ENCODE measurements at regions not wholly inside any gene's neighbourhood (a gene's known extent, or its start where the extent isn't known, plus 50 kb on each side); places are given as distances from the start of the nearest gene placed in this dataset.

DNA sequence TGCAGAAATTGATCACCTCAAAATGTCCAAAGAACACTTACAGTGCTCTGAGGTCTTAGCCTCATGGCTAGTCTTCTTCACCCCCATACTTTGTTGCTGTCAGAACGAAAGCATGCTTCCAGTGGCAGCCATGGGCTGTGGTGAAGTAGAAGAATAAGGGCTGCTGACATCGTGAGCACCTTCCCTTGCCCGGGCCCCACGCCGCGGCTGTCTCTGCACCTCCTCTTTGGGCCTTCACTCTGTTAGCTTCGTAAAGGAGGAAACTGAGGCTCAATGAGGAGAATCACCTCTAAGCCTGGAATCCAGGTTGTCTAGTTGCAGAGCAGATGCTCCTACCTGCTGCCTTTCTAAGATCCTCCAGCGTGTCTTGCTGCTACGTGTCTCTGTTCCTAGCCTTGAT, 139.5 kb upstream of the SLC28A3 start:
- Histone ChIP-seq H3K27ac (ENCODE audit: low read depth, low read length) (no peak overlapping the region), H3K4me3 (ENCODE audit: low read depth, low read length) (no peak overlapping the region), H3K27me3 (ENCODE audit: control insufficient read depth, insufficient read depth, low read length) (no peaks in the 10 kb centered on the region), H3K9me3 (ENCODE audit: control insufficient read depth, insufficient read depth, low read length) (no peaks in the 10 kb centered on the region), H3K4me1 (ENCODE audit: control insufficient read depth, insufficient read depth, low read length) (no peaks in the 10 kb centered on the region), H3K36me3 (ENCODE audit: control insufficient read depth, insufficient read depth, low read length) (no peaks in the 10 kb centered on the region)
- DNase-seq (ENCODE audit: low read depth in 4 of 6, low spot score in 6 of 6) = no peak
- 97% methylated on average over 7 of the region's 9 CpGs for WGBS (ENCODE audit: insufficient coverage)

DNA sequence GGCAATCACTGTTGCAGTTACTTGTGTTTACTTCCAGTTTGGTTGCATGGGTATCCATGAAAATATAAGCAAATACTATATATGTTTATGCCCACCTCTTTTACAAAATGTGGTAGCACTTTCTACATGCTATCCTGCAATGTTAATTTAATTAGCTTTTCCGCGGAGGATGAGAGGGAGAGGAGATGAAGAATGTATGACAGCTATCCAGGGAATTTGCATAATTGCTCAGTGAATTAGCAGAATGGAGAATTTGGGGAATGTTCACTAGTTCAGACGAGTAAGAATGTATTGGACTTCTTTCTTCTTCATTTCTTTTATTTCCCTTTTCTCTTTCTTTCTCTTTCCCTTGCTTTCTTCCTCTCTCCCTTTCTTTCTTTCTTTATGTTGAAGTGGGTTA, 140.7 kb upstream of the SLC28A3 start:
- no peaks in the 10 kb centered on the region for H3K4me1 ChIP-seq (ENCODE audit: control insufficient read depth, insufficient read depth, low read length)
- no peaks in the 10 kb centered on the region for H3K27me3 ChIP-seq (ENCODE audit: control insufficient read depth, insufficient read depth, low read length)
- no peaks in the 10 kb centered on the region for H3K9me3 ChIP-seq (ENCODE audit: control insufficient read depth, insufficient read depth, low read length)
- no peak overlapping the region for H3K27ac ChIP-seq (ENCODE audit: low read depth, low read length)
- no peak overlapping the region for H3K4me3 ChIP-seq (ENCODE audit: low read depth, low read length)
- H3K36me3 ChIP-seq (ENCODE audit: control insufficient read depth, insufficient read depth, low read length) = no peaks in the 10 kb centered on the region
- DNase-seq (ENCODE audit: low read depth in 4 of 6, low spot score in 6 of 6) = peak in 1 of 6 donors; percentile 52
- WGBS (ENCODE audit: insufficient coverage) = no CpG with 5 or more reads among the region's 3 CpGs

DNA sequence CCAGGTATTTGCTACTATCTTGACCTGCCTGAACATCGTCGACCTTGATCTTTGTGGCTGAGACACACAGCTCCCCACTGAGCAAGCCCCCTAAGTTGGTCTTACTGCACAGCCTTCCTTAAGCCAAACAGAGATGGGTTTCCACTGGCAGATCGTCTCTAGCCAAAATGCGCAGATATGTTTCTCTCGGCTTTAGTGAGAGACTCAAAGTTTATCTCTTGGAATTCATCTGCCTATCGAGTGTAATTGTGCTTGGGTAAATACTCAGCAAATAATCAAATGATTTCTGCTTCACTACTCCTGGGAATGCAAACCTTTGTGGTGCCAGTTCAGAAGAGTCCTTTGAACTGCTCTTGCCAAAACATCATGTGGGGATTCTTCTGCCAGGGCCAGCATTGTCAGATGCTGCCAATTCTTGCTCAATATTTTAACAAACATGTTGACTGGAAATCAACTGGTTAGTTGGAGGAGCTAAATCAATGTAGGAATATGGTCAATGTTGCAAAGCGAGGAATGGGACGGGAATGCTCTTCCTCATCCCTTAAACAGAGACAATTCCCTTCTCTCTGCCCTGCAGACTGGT, 141.2 kb upstream of the SLC28A3 start:
- no peaks in the 10 kb centered on the region for H3K9me3 ChIP-seq (ENCODE audit: control insufficient read depth, insufficient read depth, low read length)
- peak in 1 of 6 donors; percentile 33 for DNase-seq (ENCODE audit: low read depth in 4 of 6, low spot score in 6 of 6)
- no peaks in the 10 kb centered on the region for H3K27me3 ChIP-seq (ENCODE audit: control insufficient read depth, insufficient read depth, low read length)
- no peak overlapping the region for H3K4me3 ChIP-seq (ENCODE audit: low read depth, low read length)
- WGBS (ENCODE audit: insufficient coverage) = 40% methylated on average over 2 of the region's 8 CpGs
- H3K36me3 ChIP-seq (ENCODE audit: control insufficient read depth, insufficient read depth, low read length) = no peaks in the 10 kb centered on the region
- no peaks in the 10 kb centered on the region for H3K4me1 ChIP-seq (ENCODE audit: control insufficient read depth, insufficient read depth, low read length)
- no peak overlapping the region for H3K27ac ChIP-seq (ENCODE audit: low read depth, low read length)

DNA sequence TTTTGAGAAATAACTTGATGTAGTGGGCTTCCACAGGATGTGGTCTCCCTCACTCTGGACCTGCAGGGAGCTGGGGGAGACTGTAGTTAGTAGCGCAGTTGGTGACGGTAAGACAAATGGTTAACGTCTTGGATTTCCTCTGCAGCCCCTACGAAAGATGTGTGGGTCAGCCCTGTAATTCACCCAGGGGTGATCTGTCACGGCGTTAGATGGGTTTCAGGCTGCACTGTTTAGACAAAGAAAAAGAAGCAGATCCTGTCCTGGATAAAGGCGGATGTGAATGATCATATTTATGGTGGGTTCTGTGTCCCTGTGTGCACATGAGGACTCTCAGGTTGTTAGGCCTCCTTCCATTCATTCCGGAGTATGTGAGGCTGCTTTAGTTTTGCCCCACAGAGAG, 142.0 kb upstream of the SLC28A3 start:
- no peaks in the 10 kb centered on the region for H3K36me3 ChIP-seq (ENCODE audit: control insufficient read depth, insufficient read depth, low read length)
- no peak overlapping the region for H3K4me3 ChIP-seq (ENCODE audit: low read depth, low read length)
- H3K4me1 ChIP-seq (ENCODE audit: control insufficient read depth, insufficient read depth, low read length) = no peaks in the 10 kb centered on the region
- H3K27ac ChIP-seq (ENCODE audit: low read depth, low read length) = no peak overlapping the region
- no peaks in the 10 kb centered on the region for H3K27me3 ChIP-seq (ENCODE audit: control insufficient read depth, insufficient read depth, low read length)
- 66% methylated on average over 7 of the region's 8 CpGs for WGBS (ENCODE audit: insufficient coverage)
- DNase-seq (ENCODE audit: low read depth in 4 of 6, low spot score in 6 of 6) = peak in 1 of 6 donors; percentile 6
- H3K9me3 ChIP-seq (ENCODE audit: control insufficient read depth, insufficient read depth, low read length) = no peaks in the 10 kb centered on the region

DNA sequence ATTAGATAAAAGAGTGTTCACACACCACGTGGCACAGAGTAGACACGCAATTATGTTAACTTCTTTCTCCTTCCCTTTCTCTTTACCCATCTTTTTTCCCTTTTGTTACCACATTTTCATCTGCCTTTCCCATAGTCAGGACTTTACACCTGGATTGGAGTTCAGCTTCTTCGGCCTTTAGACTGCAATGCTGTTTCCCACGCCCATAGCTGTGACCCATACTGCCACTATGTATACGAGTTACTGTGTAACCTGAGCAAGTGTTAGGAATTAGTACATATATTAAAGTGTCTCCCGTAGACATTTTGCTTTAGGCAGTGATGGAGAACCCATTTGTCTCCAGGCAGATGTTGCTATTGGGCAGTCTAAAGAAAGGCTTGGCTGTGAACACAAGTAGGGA, 143.6 kb upstream of the SLC28A3 start:
- 70% methylated on average over 4 of the region's 6 CpGs for WGBS (ENCODE audit: insufficient coverage)
- no peak for DNase-seq (ENCODE audit: low read depth in 4 of 6, low spot score in 6 of 6)
- no peaks in the 10 kb centered on the region for H3K9me3 ChIP-seq (ENCODE audit: control insufficient read depth, insufficient read depth, low read length)
- H3K4me3 ChIP-seq (ENCODE audit: low read depth, low read length) = no peak overlapping the region
- no peaks in the 10 kb centered on the region for H3K36me3 ChIP-seq (ENCODE audit: control insufficient read depth, insufficient read depth, low read length)
- H3K27me3 ChIP-seq (ENCODE audit: control insufficient read depth, insufficient read depth, low read length) = no peaks in the 10 kb centered on the region
- H3K27ac ChIP-seq (ENCODE audit: low read depth, low read length) = no peak overlapping the region
- H3K4me1 ChIP-seq (ENCODE audit: control insufficient read depth, insufficient read depth, low read length) = no peaks in the 10 kb centered on the region

DNA sequence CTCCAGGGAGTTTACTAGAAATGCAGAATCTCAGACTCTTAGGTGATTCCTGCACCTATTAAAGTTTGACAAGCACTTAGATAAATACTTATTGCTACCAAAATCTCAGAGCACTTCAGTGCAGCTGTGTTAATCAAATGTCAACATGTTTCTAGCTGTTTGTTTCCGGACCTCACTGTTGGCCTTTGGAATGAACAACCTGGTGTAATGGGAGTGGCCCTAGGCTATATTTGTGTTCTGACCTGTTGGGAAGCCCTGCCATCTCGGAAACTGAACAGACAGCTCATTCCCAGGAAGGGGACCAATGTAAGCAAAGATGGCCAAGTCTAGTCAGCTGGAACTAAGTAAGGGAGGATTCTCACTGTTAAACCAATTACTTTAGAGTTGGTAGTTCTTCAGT, 145.0 kb upstream of the SLC28A3 start:
- no peak overlapping the region for H3K27ac ChIP-seq (ENCODE audit: low read depth, low read length)
- 100% methylated on average over 2 of the region's 2 CpGs for WGBS (ENCODE audit: insufficient coverage)
- no peaks in the 10 kb centered on the region for H3K27me3 ChIP-seq (ENCODE audit: control insufficient read depth, insufficient read depth, low read length)
- H3K36me3 ChIP-seq (ENCODE audit: control insufficient read depth, insufficient read depth, low read length) = no peaks in the 10 kb centered on the region
- no peak for DNase-seq (ENCODE audit: low read depth in 4 of 6, low spot score in 6 of 6)
- no peak overlapping the region for H3K4me3 ChIP-seq (ENCODE audit: low read depth, low read length)
- H3K4me1 ChIP-seq (ENCODE audit: control insufficient read depth, insufficient read depth, low read length) = no peaks in the 10 kb centered on the region
- H3K9me3 ChIP-seq (ENCODE audit: control insufficient read depth, insufficient read depth, low read length) = no peaks in the 10 kb centered on the region

DNA sequence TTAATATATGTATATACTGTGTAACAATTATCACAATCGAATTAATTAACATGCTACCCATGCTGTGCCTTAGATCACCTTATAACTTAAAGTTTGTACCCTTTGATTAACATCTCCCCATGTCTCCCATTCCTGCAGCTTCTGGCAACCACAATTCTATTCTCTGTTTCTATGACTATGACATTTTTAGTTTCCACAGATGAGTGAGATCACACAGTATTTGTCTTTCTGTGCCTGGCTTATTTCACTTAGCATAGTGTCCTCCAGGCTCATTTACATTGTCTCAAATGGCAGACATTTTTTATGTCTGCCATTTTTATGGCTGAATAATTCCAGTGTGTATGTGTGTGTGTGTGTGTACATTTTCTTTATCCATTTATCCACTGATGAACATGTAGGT, 146.1 kb upstream of the SLC28A3 start:
- Histone ChIP-seq H3K27me3 (ENCODE audit: control insufficient read depth, insufficient read depth, low read length) (no peaks in the 10 kb centered on the region), H3K36me3 (ENCODE audit: control insufficient read depth, insufficient read depth, low read length) (no peaks in the 10 kb centered on the region), H3K9me3 (ENCODE audit: control insufficient read depth, insufficient read depth, low read length) (no peaks in the 10 kb centered on the region), H3K4me3 (ENCODE audit: low read depth, low read length) (no peak overlapping the region), H3K4me1 (ENCODE audit: control insufficient read depth, insufficient read depth, low read length) (no peaks in the 10 kb centered on the region), H3K27ac (ENCODE audit: low read depth, low read length) (no peak overlapping the region)
- WGBS (ENCODE audit: insufficient coverage) = no CpG with 5 or more reads among the region's 1 CpG
- DNase-seq (ENCODE audit: low read depth in 4 of 6, low spot score in 6 of 6) = no peak

DNA sequence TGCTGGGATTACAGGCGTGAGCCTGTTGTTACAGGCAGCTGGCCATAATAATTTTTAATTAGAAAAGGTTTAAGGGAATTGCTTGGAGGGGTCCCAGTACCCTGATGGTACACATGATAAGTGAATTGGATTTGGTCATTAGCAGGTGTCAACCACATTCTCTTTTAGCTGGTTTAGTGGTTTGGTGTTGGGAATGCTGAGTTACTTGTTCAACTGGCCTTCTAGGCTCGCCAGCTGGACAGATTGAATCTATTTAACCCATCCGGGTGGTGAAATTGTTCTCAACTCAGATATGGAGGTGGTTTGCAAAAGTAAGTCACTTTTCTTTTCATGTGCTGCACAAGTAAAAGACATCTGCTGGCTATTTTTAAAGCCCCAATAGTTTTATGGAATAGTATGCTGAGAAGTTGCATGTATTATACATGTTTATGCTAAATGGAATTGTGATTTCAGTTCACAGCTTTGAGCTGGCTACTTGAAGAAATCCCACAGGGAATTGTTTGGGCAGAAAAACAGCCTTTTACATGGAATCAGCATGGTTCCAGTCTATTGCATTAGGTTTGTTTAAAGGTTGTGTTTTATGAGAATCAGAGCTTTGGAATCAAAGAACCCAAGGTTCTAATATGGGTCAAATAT, 149.8 kb upstream of the SLC28A3 start:
- no peak overlapping the region for H3K4me3 ChIP-seq (ENCODE audit: low read depth, low read length)
- H3K4me1 ChIP-seq (ENCODE audit: control insufficient read depth, insufficient read depth, low read length) = no peaks in the 10 kb centered on the region
- 70% methylated on average over 3 of the region's 3 CpGs for WGBS (ENCODE audit: insufficient coverage)
- no peak overlapping the region for H3K27ac ChIP-seq (ENCODE audit: low read depth, low read length)
- no peaks in the 10 kb centered on the region for H3K36me3 ChIP-seq (ENCODE audit: control insufficient read depth, insufficient read depth, low read length)
- H3K27me3 ChIP-seq (ENCODE audit: control insufficient read depth, insufficient read depth, low read length) = no peaks in the 10 kb centered on the region
- no peaks in the 10 kb centered on the region for H3K9me3 ChIP-seq (ENCODE audit: control insufficient read depth, insufficient read depth, low read length)
- no peak for DNase-seq (ENCODE audit: low read depth in 4 of 6, low spot score in 6 of 6)

DNA sequence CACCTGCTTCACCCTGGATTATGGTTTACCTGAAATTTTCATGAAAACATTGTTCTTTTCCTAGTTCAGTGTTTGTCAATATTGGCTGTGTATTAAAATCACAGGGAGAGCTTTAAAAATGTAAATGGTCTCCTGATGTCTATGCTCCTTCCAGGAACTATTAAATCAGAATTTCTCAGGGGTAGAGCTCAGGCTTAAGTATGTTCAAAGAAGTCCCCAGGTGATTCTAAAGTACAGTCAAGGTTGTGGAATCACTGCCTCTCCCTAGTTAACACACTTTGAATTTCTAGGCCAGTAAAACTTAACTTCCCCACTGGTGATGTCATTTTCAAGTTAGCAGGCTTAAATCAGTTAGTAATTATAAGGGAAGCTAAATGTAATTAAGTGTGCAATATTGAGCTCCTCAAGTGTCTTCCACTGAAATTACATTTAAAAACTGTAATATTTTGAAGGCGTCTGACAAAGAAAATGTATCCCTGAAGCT, 150.3 kb upstream of the SLC28A3 start:
- Histone ChIP-seq H3K27ac (ENCODE audit: low read depth, low read length) (no peak overlapping the region), H3K4me3 (ENCODE audit: low read depth, low read length) (no peak overlapping the region), H3K9me3 (ENCODE audit: control insufficient read depth, insufficient read depth, low read length) (no peaks in the 10 kb centered on the region), H3K4me1 (ENCODE audit: control insufficient read depth, insufficient read depth, low read length) (no peaks in the 10 kb centered on the region), H3K36me3 (ENCODE audit: control insufficient read depth, insufficient read depth, low read length) (no peaks in the 10 kb centered on the region), H3K27me3 (ENCODE audit: control insufficient read depth, insufficient read depth, low read length) (no peaks in the 10 kb centered on the region)
- peak in 1 of 6 donors; percentile 62 for DNase-seq (ENCODE audit: low read depth in 4 of 6, low spot score in 6 of 6)
- 60% methylated on average over 1 of the region's 1 CpG for WGBS (ENCODE audit: insufficient coverage)
